HG03045 (cell line): ENCODE measurements at regions not wholly inside any gene's neighbourhood (a gene's known extent, or its start where the extent isn't known, plus 50 kb on each side); places are given as distances from the start of the nearest gene placed in this dataset.

ENCODE experiments used
- ATAC-seq: cut with Tn5 transposase; IDR thresholded peaks from one replicate; pipeline ENCODE4 v1.9.1; 2021; ENCODE audit warnings: mild to moderate bottlenecking, moderate library complexity; ENCODE audit not compliant: unreplicated experiment

GRCh38 chr6:18904681-18905080 is 517.5 kb downstream of the RNF144B start:
- ATAC-seq, result no peak

DNA sequence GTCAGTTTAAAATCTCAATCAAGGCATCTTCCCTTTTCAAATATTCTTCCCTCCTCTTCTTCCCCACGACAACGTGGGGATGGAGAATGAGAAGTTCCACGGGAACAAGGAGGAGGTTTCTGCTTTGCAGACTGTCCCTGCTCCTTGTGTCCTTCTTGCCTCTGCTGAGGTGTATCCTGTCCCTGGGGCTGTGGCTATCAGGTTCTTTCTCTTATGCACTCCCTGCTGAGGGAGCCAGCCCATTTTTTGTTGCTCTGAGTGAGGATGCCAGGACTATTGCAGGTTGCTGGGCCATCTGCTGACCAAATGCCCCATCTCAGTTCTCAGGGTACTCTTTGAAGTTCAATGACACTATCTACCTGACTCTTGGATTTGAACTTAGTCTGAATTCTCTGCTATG is 533.6 kb downstream of the RNF144B start:
- no peak for ATAC-seq

GRCh38 chr6:18931086-18931485 is 543.9 kb downstream of the RNF144B start:
- no peak for ATAC-seq

DNA sequence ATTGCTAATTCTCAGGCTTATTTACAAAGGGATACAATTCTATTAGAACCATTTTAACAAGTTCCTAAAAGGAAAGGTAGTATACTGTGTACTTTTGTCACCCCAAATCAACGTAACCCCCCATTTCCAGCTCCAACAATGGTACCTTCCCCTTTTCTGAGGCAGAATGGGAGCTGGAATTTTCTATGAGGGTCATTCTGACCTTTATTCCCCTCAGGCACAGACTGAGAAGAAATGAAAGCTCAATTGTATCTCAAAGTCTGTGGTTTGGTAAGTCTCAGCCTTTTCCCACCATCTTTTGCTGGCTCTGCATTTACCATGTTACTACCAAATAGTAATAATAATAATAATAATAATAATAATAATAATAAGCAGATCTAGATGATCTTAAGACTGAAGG is 571.0 kb downstream of the RNF144B start:
- ATAC-seq, result no peak

DNA sequence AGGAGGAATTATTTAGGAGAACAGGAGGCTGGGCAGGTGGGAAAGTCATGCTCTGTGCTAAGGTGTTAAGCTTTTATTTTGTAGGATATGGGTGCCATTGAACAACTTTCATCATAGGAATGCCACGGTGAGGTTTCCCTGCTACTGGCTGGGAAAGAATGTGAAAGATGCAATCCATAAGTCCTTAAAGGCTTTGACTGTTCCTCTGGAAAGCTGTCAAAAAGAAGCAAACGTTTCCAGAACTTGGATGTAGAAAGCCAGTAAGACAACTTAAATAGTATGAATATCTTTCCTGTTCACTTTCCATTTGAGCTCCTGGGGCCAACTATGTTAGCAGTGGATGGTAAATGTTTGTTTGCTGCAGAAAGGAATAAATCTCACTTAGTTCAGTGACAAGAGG is 574.4 kb downstream of the RNF144B start:
- no peak for ATAC-seq

DNA sequence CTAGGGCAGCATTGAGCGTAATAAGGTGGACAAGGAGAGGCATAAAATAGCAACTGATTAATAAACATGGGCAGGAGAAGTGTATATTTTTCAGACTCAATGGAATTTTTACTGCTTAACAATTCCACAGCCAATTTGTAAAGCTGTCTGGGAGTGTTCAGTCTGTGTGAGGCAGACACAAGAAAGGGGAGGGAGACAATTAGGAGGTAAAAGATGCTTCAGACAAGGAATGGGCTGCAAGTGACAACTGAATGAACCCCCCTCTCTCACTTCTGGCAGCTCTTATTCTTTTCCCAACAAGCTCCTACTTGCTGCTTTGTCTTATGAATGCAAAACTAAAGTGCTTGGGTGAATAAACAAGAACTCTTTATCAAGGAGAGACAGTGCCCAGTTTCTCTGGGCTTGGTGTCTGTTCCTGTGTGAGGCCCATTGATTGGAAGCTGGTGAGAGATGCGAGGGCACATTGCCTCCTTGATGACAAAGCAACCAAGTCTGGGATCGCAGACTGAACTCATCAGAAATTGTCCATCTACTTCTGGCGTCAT is 575.3 kb downstream of the RNF144B start:
- ATAC-seq, result no peak

GRCh38 chr6:18963439-18963838 is 576.3 kb downstream of the RNF144B start:
- no peak for ATAC-seq

- ATAC-seq, result no peak
Observed at GRCh38 chr6:18973251-18973650, 586.1 kb downstream of the RNF144B start.

DNA sequence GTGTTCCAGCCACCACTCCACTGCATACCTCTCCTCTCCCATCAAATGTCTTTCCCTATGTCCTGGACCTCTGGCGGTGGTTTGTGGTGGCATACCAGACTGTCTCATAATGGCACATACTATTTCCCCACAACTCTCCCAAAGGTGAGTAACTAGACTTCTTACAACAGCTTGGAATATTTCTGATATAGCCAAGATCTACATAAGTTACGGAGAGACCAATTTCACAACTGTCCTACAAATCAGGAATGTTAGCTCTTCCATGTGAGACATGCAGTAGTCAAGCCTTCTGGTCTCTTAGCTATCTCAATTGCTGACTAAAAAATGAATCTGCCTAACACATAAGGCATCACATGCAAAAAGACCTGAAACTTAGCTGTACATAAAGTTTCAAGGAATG is 588.9 kb downstream of the RNF144B start:
- ATAC-seq, result no peak

GRCh38 chr6:18976966-18977365 is 589.8 kb downstream of the RNF144B start:
- ATAC-seq, result no peak

DNA sequence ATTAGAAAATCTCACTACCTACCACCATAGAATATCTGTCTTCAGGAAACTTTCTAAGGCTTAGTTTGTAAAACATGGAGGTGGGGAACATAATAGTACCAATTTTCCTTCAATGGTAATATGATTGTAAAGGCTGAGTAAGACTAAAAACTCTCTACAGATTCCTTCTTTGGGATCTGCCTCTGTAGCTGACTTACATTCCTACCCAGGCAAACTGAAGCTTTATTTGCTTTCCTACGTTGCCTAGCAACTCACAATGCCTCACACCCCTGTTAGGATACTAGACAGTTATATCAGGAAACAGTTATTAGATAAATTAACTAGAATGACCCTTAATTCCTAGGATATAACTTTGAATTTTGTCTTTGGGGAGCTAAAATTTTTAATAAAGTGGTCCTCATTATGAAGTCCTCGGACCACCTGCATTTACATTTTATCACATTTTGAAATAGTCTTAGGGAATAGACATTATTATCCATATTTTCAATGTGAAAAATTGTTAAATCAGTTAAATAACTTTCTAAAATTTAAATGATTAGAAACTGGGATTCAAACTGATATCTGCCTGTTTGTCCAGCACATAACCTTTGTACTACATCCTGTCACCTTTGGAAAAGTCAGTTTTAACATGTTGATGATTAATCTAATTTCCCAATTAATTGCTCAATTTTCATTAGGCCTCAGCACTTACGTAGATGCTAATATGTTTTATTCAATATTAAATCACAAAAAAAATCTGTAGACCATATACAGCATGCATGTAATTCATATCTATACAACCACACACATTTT is 591.4 kb downstream of the RNF144B start:
- ATAC-seq, result no peak

- no peak for ATAC-seq
Observed at GRCh38 chr6:18985061-18985460, 597.9 kb downstream of the RNF144B start.

- no peak for ATAC-seq
Observed at GRCh38 chr6:18985996-18986395, 598.8 kb downstream of the RNF144B start.

GRCh38 chr6:18988636-18989035 is 601.5 kb downstream of the RNF144B start:
- no peak for ATAC-seq

GRCh38 chr6:18990059-18990978 is 603.2 kb downstream of the RNF144B start:
- no peak for ATAC-seq

- ATAC-seq, result peak; percentile 85
Observed at GRCh38 chr6:18997375-18997826, 610.3 kb downstream of the RNF144B start.

DNA sequence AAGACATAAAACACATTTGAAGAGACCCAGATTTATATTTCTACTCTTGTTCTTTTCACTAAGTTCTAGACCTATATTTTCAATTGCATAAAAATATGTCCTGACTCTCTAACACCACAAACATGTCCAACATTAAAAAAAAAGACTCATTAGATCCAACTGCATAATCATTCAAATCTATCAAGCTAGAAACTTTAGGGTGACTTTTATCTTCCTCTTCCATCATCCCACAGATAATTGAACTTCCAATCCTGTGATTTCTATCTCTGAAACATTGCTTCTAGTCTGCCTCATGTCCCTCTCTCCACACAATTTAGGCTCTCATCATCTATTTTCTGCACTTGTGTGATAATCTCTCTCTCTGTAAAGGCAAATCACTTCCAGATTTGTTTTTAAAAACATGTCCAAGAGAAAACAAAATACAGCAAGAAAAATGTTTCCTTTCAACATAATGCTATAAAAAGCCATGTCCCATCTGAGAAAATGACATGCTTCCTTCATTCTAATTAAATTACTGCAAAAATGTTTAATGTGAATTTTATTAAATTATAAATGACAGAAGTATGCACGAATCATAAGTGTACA is 615.9 kb downstream of the RNF144B start:
- no peak for ATAC-seq

- ATAC-seq, result no peak
Observed at GRCh38 chr6:19004176-19004575, 617.0 kb downstream of the RNF144B start.

GRCh38 chr6:19009769-19010168 is 622.6 kb downstream of the RNF144B start:
- ATAC-seq, result no peak

GRCh38 chr6:19013026-19013705 is 626.0 kb downstream of the RNF144B start:
- ATAC-seq, result no peak

DNA sequence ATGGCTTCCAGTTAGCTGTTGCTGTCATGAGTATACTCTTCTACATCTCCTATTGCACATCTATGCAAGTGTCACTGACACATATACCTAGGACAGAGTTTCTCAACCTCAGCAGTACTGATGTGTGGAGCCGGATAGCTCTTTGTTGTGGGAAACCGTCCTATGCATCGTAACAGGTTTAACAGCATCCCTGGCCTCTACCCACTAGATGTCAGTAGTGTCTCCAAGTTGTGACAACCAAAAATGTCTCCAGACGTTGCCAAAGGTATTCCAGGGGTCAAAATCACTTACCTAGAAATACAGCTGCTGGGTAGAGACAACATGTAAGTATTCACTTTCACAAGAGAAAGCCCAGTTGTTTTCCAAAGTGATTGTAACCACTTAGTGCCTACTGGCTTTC is 637.6 kb downstream of the RNF144B start:
- ATAC-seq, result no peak
